Activated T-helper 1 cell treated with anti-CD3 and anti-CD28 coated beads, Interleukin-2, amount 50 U/mL, for 16 hours (primary cell): ENCODE measurements at regions not wholly inside any gene's neighbourhood (a gene's known extent, or its start where the extent isn't known, plus 50 kb on each side); places are given as distances from the start of the nearest gene placed in this dataset.
"Not testable (repeated sequence)": the region's sequence is repeated elsewhere in the genome, so short reads cannot be mapped to it uniquely, and the experiment has no call there.

Experiments
- DNase-seq, 2 donors: peaks; one replicate each; pipeline ENCODE4 v3.0.0-alpha.2; 2020; ENCODE audit warnings: low read depth in 1 of 2, low spot score in 1 of 2

- DNase-seq, result no peak
These were observed 384.2 kb downstream of the SLITRK1 start for GRCh38 chr13:83498045-83498444.

GRCh38 chr13:83496501-83496900 is 385.8 kb downstream of the SLITRK1 start:
- no peak for DNase-seq

GRCh38 chr13:83485101-83485500 is 397.2 kb downstream of the SLITRK1 start:
- DNase-seq, result no peak

- DNase-seq, result no peak
These were observed 411.3 kb downstream of the SLITRK1 start for GRCh38 chr13:83471011-83471410.

- no peak for DNase-seq
These were observed 412.0 kb downstream of the SLITRK1 start for GRCh38 chr13:83470133-83470797.

- DNase-seq, result no peak
These were observed 428.6 kb downstream of the SLITRK1 start for GRCh38 chr13:83453723-83454122.

GRCh38 chr13:83453300-83453699 is 429.0 kb downstream of the SLITRK1 start:
- no peak for DNase-seq

GRCh38 chr13:83452292-83452950 is 429.9 kb downstream of the SLITRK1 start:
- DNase-seq, result no peak

GRCh38 chr13:83450591-83450990 is 431.7 kb downstream of the SLITRK1 start:
- no peak for DNase-seq

GRCh38 chr13:83449668-83450395 is 432.4 kb downstream of the SLITRK1 start:
- DNase-seq, result no peak

GRCh38 chr13:83440465-83440864 is 441.8 kb downstream of the SLITRK1 start:
- DNase-seq, result no peak

- not testable (repeated sequence) for DNase-seq
These were observed 442.8 kb downstream of the SLITRK1 start for GRCh38 chr13:83439464-83439863.

- DNase-seq, result no peak
These were observed 458.4 kb downstream of the SLITRK1 start for GRCh38 chr13:83423861-83424260.

GRCh38 chr13:83423381-83423780 is 458.9 kb downstream of the SLITRK1 start:
- no peak for DNase-seq

- DNase-seq, result no peak
These were observed 467.9 kb downstream of the SLITRK1 start for GRCh38 chr13:83414393-83414792.

- no peak for DNase-seq
These were observed 495.7 kb downstream of the SLITRK1 start for GRCh38 chr13:83386609-83387008.

- no peak for DNase-seq
These were observed 503.4 kb downstream of the SLITRK1 start for GRCh38 chr13:83378908-83379307.

- no peak for DNase-seq
These were observed 504.8 kb downstream of the SLITRK1 start for GRCh38 chr13:83377491-83377890.

- no peak for DNase-seq
These were observed 509.5 kb downstream of the SLITRK1 start for GRCh38 chr13:83372786-83373185.

- DNase-seq, result no peak
These were observed 516.6 kb downstream of the SLITRK1 start for GRCh38 chr13:83365723-83366122.

- DNase-seq, result no peak
These were observed 527.2 kb downstream of the SLITRK1 start for GRCh38 chr13:83355041-83355440.

- no peak for DNase-seq
These were observed 529.9 kb downstream of the SLITRK1 start for GRCh38 chr13:83352391-83352790.
